ENCODE measurements at regions not wholly inside any gene's neighbourhood (a gene's known extent, or its start where the extent isn't known, plus 50 kb on each side); places are given as distances from the start of the nearest gene placed in this dataset.

GRCh38 chr4:176964116-176964691, 171.5 kb upstream of the VEGFC start:
- no peaks in the 10 kb centered on the region for H3K36me3 ChIP-seq (replicated peaks in 1 of 2)
- peak in 3 of 7 donors; percentile 28 to 52 (median 30) for DNase-seq
- peaks cover 8% of the 10 kb centered on the region in 2 donors for H3K4me1 ChIP-seq (replicated peaks in 1 of 2)
- no peaks in the 10 kb centered on the region for H3K27me3 ChIP-seq
- WGBS, 4 donors, result 69 to 78% (median 74%) methylated on average over 3 of the region's 3 CpGs
- no peaks in the 10 kb centered on the region for H3K9me3 ChIP-seq (replicated peaks in 1 of 3)
- TF ChIP-seq, protein P1, sequence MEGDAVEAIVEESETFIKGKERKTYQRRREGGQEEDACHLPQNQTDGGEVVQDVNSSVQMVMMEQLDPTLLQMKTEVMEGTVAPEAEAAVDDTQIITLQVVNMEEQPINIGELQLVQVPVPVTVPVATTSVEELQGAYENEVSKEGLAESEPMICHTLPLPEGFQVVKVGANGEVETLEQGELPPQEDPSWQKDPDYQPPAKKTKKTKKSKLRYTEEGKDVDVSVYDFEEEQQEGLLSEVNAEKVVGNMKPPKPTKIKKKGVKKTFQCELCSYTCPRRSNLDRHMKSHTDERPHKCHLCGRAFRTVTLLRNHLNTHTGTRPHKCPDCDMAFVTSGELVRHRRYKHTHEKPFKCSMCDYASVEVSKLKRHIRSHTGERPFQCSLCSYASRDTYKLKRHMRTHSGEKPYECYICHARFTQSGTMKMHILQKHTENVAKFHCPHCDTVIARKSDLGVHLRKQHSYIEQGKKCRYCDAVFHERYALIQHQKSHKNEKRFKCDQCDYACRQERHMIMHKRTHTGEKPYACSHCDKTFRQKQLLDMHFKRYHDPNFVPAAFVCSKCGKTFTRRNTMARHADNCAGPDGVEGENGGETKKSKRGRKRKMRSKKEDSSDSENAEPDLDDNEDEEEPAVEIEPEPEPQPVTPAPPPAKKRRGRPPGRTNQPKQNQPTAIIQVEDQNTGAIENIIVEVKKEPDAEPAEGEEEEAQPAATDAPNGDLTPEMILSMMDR (IDR thresholded peaks at IDR 0.05), result peak; percentile 17 to 44 (median 39)
- no peak for TF ChIP-seq POLR2A (IDR thresholded peaks at IDR 0.05)
- H3K4me3 ChIP-seq, result no peak overlapping the region
- intact Hi-C loops (cut with DNase I), result no loop called here
- no peak overlapping the region for H3K27ac ChIP-seq

- no peaks in the 10 kb centered on the region for H3K36me3 ChIP-seq (replicated peaks in 1 of 2)
- DNase-seq, result peak; percentile 43 to 71 (median 62)
- no peak for TF ChIP-seq POLR2A (IDR thresholded peaks at IDR 0.05)
- TF ChIP-seq, protein P1 (IDR thresholded peaks at IDR 0.05), result no peak
- H3K4me1 ChIP-seq (replicated peaks in 1 of 2), result peaks cover 8% of the 10 kb centered on the region in 2 donors
- 37 to 53% (median 39%) methylated on average over 3 of the region's 3 CpGs for WGBS, 4 donors
- H3K27ac ChIP-seq, result no peak overlapping the region
- no peaks in the 10 kb centered on the region for H3K9me3 ChIP-seq (replicated peaks in 1 of 3)
- intact Hi-C loops (cut with DNase I), result no loop called here
- H3K27me3 ChIP-seq, result no peaks in the 10 kb centered on the region
- no peak overlapping the region for H3K4me3 ChIP-seq
These were observed 174.9 kb upstream of the VEGFC start for GRCh38 chr4:176967586-176967985.

- Histone ChIP-seq H3K4me3 (no peak overlapping the region), H3K27ac (no peak overlapping the region), H3K4me1 (replicated peaks in 1 of 2) (peaks cover 8% of the 10 kb centered on the region in 2 donors), H3K9me3 (replicated peaks in 1 of 3) (no peaks in the 10 kb centered on the region), H3K36me3 (replicated peaks in 1 of 2) (no peaks in the 10 kb centered on the region), H3K27me3 (no peaks in the 10 kb centered on the region)
- DNase-seq, result no peak
- no peak for TF ChIP-seq POLR2A (IDR thresholded peaks at IDR 0.05)
- TF ChIP-seq, protein P1 (IDR thresholded peaks at IDR 0.05), result no peak
- WGBS, 4 donors, result 74 to 85% (median 80%) methylated on average over 1 of the region's 1 CpG
- intact Hi-C loops (cut with DNase I), result no loop called here
These were observed 175.4 kb upstream of the VEGFC start for GRCh38 chr4:176968094-176968493.

- no peak overlapping the region for H3K4me3 ChIP-seq
- H3K4me1 ChIP-seq (replicated peaks in 1 of 2), result peaks cover 8% of the 10 kb centered on the region in 2 donors
- no peak overlapping the region for H3K27ac ChIP-seq
- no peaks in the 10 kb centered on the region for H3K36me3 ChIP-seq (replicated peaks in 1 of 2)
- no peaks in the 10 kb centered on the region for H3K27me3 ChIP-seq
- 89 to 95% (median 92%) methylated on average over 2 of the region's 2 CpGs for WGBS, 4 donors
- intact Hi-C loops (cut with DNase I), result no loop called here
- TF ChIP-seq POLR2A (IDR thresholded peaks at IDR 0.05), result no peak
- no peak for DNase-seq
- no peaks in the 10 kb centered on the region for H3K9me3 ChIP-seq (replicated peaks in 1 of 3)
These were observed 176.3 kb upstream of the VEGFC start for GRCh38 chr4:176969011-176969410.

DNA sequence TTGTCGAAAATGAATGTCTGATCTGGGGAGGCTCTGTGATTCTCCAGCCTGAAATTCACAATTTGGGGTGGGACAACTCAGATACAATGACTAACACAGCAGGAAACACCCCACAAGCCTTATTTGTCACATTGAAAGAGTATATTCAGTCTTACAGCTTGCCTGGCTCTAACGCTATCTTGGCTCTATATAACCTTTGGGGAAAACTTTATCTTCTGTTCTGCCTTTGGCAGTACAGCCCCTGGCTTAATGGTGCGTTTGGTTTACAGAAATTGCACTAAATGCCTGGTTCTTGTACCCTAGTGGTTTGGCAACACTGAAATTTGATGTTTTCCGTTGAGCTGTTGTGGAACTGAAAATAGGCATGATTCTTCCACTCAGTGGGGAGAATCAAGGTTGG, 178.1 kb upstream of the VEGFC start:
- WGBS, 4 donors, result 87 to 98% (median 89%) methylated on average over 4 of the region's 4 CpGs
- Histone ChIP-seq H3K9me3 (replicated peaks in 1 of 3) (no peaks in the 10 kb centered on the region), H3K36me3 (replicated peaks in 1 of 2) (no peaks in the 10 kb centered on the region), H3K27me3 (no peaks in the 10 kb centered on the region), H3K27ac (no peak overlapping the region), H3K4me3 (no peak overlapping the region), H3K4me1 (replicated peaks in 1 of 2) (peaks cover 8% of the 10 kb centered on the region in 2 donors)
- intact Hi-C loops (cut with DNase I), result no loop called here
- no peak for TF ChIP-seq POLR2A (IDR thresholded peaks at IDR 0.05)
- TF ChIP-seq, protein P1 (IDR thresholded peaks at IDR 0.05), result no peak
- no peak for DNase-seq

Measured in adrenal gland (tissue), 9 donors.